ENCODE measurements at regions not wholly inside any gene's neighbourhood (a gene's known extent, or its start where the extent isn't known, plus 50 kb on each side); places are given as distances from the start of the nearest gene placed in this dataset.

- no peak for TF ChIP-seq ZNF274 (IDR thresholded peaks at IDR 0.05; ENCODE audit: low read depth, low read length)
- no peak for TF ChIP-seq YY1 (IDR thresholded peaks at IDR 0.05; ENCODE audit: insufficient read depth, insufficient read length)
Observed at GRCh38 chr1:30095051-30095450, 628.3 kb downstream of the MATN1 start.

Measured in NT2/D1 (cell line).